ENCODE measurements at regions not wholly inside any gene's neighbourhood (a gene's known extent, or its start where the extent isn't known, plus 50 kb on each side); places are given as distances from the start of the nearest gene placed in this dataset.

- H3K4me1 Mint-ChIP-seq (ENCODE audit: low read depth) = no peaks in the 10 kb centered on the region
- H3K4me3 Mint-ChIP-seq (ENCODE audit: low read depth) = no peak overlapping the region
- no peak for DNase-seq (ENCODE audit: low spot score, unreplicated experiment)
- H3K9me3 Mint-ChIP-seq (ENCODE audit: low read depth) = no peaks in the 10 kb centered on the region
- no peak for TF ChIP-seq CTCF (IDR thresholded peaks at IDR 0.05; ENCODE audit: unreplicated experiment)
- peaks cover 3% of the 10 kb centered on the region for H3K27me3 Mint-ChIP-seq
- H3K36me3 Mint-ChIP-seq (ENCODE audit: insufficient read depth) = no peaks in the 10 kb centered on the region
- H3K27ac Mint-ChIP-seq = no peak overlapping the region
These were observed 291.3 kb downstream of the COG6 start for GRCh38 chr13:39946769-39947168.

GRCh38 chr13:39951301-39951700 lies 295.8 kb downstream of the COG6 start:
- no peak overlapping the region for H3K27ac Mint-ChIP-seq
- no peaks in the 10 kb centered on the region for H3K4me1 Mint-ChIP-seq (ENCODE audit: low read depth)
- no peak for TF ChIP-seq CTCF (IDR thresholded peaks at IDR 0.05; ENCODE audit: unreplicated experiment)
- H3K9me3 Mint-ChIP-seq (ENCODE audit: low read depth) = no peaks in the 10 kb centered on the region
- no peaks in the 10 kb centered on the region for H3K36me3 Mint-ChIP-seq (ENCODE audit: insufficient read depth)
- H3K4me3 Mint-ChIP-seq (ENCODE audit: low read depth) = no peak overlapping the region
- DNase-seq (ENCODE audit: low spot score, unreplicated experiment) = no peak
- H3K27me3 Mint-ChIP-seq = peaks cover 3% of the 10 kb centered on the region

GRCh38 chr13:39952249-39953233 lies 297.1 kb downstream of the COG6 start:
- Mint-ChIP-seq H3K36me3 (ENCODE audit: insufficient read depth) (no peaks in the 10 kb centered on the region), H3K4me1 (ENCODE audit: low read depth) (no peaks in the 10 kb centered on the region), H3K9me3 (ENCODE audit: low read depth) (no peaks in the 10 kb centered on the region), H3K27ac (no peak overlapping the region), H3K27me3 (peaks cover 3% of the 10 kb centered on the region), H3K4me3 (ENCODE audit: low read depth) (no peak overlapping the region)
- no peak for TF ChIP-seq CTCF (IDR thresholded peaks at IDR 0.05; ENCODE audit: unreplicated experiment)
- DNase-seq (ENCODE audit: low spot score, unreplicated experiment) = no peak

- H3K27me3 Mint-ChIP-seq = peaks cover 3% of the 10 kb centered on the region
- H3K4me1 Mint-ChIP-seq (ENCODE audit: low read depth) = no peaks in the 10 kb centered on the region
- no peak overlapping the region for H3K4me3 Mint-ChIP-seq (ENCODE audit: low read depth)
- no peak for TF ChIP-seq CTCF (IDR thresholded peaks at IDR 0.05; ENCODE audit: unreplicated experiment)
- no peaks in the 10 kb centered on the region for H3K36me3 Mint-ChIP-seq (ENCODE audit: insufficient read depth)
- no peak for DNase-seq (ENCODE audit: low spot score, unreplicated experiment)
- no peak overlapping the region for H3K27ac Mint-ChIP-seq
- H3K9me3 Mint-ChIP-seq (ENCODE audit: low read depth) = no peaks in the 10 kb centered on the region
These were observed 299.0 kb downstream of the COG6 start for GRCh38 chr13:39954476-39954875.

- Mint-ChIP-seq H3K4me1 (ENCODE audit: low read depth) (peaks cover 1% of the 10 kb centered on the region), H3K27ac (no peak overlapping the region), H3K4me3 (ENCODE audit: low read depth) (no peak overlapping the region), H3K27me3 (peaks cover 3% of the 10 kb centered on the region), H3K36me3 (ENCODE audit: insufficient read depth) (no peaks in the 10 kb centered on the region), H3K9me3 (ENCODE audit: low read depth) (no peaks in the 10 kb centered on the region)
- no peak for DNase-seq (ENCODE audit: low spot score, unreplicated experiment)
- TF ChIP-seq CTCF (IDR thresholded peaks at IDR 0.05; ENCODE audit: unreplicated experiment) = no peak
These were observed 300.1 kb downstream of the COG6 start for GRCh38 chr13:39955560-39955959.
